HG02678 (cell line): ENCODE measurements at regions not wholly inside any gene's neighbourhood (a gene's known extent, or its start where the extent isn't known, plus 50 kb on each side); places are given as distances from the start of the nearest gene placed in this dataset.

ENCODE experiments used
- ATAC-seq: cut with Tn5 transposase; IDR thresholded peaks from one replicate; pipeline ENCODE4 v1.9.1; 2021; ENCODE audit warnings: mild to moderate bottlenecking, moderate library complexity; ENCODE audit not compliant: unreplicated experiment

DNA sequence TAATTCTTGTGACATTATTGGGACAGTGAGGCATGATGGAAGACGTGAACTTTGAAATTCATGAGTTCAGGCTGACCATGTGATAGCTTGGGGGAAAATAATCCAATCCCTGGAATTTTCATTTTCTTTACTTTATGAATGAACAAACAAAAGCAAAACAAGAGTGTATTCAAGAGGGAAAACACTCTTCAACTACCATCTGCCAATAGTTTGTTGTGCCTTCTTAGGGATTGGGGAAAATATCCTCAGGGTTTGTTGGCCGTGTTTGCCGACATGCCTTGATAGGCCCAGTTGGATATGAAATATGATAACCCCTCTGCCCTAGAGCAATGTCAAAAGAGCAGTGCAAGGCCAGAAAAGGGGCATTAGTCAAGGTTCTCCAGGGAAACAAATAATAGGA is 80.8 kb upstream of the CLNK start:
- no peak for ATAC-seq

DNA sequence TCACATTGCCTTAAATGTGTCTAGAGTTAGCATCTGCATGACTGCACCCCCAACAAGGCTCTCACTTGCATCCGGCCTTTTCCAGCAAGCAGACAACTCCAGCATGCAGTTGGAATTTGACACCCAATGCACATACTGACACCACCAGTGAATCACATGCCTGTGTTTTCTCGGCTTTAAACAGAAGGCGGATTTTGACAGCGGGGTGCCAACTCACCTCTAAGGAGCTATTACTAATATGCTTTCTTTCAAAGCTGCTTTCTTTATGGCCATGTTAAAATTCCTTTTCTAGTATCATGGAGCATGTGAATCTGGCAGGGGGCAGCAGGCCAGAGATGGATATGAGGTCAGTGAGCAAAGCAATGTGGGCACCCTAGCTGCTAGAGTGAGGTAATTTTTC is 78.0 kb upstream of the CLNK start:
- ATAC-seq: no peak

DNA sequence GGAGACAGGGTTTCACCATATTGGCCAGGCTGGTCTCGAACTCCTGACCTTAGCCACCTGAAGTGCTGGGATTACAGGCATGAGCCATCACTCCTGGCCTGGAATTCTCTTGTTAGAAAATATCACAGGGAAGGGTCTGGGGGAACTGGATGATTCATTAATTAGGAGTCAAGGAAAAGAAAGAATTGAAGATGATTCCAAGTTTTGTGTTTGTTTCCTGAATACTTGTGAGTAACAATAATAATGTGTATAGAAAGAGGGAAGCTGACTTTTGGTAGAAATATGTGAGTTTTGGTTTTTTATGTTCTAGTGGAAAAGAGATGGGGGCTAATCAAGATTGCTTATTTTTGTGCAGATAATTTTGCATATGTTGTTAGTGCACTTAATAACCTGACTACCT is 77.3 kb upstream of the CLNK start:
- no peak for ATAC-seq

DNA sequence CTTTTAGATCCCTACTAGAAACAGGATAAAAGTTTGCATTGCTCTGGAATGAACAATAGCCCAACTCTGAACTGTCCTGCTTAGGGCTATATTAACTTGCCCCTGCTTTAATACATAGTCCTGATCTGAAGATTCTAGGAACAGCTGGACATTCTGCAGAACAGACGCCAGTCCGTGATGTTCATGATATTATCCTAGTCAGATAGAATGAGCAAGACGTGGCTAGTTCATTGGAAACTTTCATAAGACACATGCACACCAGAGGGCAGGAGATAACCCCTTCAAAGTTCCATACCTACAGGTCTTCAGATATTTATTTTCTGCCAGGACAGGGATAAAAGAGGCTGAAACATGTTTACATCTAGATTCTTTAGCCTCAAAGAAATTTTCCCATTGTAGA is 75.5 kb upstream of the CLNK start:
- no peak for ATAC-seq

DNA sequence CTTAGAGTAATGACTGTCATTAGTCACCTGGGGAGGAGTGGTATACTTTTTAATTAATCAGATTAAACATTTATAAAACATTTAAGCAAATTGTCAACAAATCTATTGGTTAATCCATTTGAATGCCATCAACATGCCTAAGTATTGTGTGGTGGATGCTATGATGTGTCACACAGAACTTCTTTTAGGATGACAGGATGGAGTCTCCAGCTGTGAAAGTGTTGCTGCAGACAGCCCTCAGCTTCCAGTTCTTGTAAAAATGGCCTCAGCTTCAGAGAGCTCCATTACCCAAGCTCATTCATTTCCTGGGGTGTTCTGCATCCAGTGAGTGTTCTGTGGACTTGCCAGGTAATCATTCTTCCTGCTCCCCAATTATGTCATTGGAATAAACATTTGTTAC is 74.3 kb upstream of the CLNK start:
- ATAC-seq: no peak

DNA sequence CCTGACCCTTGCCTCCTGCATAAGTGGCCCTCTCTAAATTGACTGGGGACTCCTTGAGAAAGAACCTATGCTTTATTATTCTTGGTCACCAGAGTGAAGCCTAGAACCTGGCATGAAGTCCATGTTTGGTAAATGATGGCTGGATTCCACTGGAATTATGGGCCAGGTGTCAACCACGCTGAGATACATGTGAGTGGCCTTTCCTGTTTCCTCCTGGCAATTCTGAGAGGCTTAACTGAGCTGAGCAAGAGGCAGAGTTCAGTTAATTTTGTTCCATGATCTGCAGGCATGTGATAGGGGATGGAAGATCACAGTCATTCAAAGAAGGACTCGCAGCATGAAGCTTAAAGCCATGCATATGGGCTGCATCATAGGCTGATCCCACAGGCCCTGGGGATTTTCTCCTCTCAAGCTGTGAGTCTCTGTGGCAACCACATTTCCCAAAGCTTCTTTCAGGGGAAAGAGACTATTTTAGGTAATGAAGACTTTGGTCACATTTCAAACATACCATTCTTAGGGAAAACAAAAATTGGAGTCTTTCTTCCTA is 69.4 kb upstream of the CLNK start:
- no peak for ATAC-seq

DNA sequence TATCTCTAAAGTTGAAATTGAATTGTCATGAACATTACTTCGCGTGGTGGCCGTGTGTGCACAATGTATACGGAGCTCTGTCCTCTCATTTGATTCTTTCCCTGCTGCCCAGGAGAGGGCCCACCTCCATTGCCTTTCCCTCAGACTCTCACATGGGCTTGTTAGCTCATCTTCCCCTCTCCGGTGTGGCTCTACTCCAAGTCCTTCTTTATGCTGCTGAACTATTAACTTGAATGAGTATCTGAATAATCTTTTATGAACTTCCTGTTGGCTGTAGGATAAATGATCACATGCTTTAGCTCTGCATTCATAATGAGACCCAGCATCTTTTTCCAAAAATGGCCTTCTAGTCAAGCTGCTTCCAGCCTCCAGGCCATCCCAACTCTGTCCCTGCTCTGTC is 68.8 kb upstream of the CLNK start:
- ATAC-seq: no peak

DNA sequence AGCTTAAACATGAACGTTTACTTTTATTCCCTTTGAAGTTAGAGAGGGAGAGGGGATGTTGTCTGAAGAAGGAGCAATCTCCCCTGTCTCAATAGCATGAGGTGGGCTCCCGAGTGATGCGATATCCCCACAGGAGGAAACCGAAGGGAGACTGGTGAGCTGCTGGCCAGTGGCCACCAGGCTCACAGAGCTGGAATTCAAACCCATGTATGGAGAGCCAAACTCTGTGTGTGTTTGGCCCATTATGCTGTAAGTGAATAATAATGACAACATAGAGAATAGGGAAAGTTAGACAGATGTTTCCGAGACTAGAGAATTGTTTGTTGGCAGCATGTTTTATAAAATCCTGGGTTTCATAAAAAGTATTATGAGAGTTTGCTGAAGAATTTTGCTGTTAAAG is 66.1 kb upstream of the CLNK start:
- no peak for ATAC-seq

DNA sequence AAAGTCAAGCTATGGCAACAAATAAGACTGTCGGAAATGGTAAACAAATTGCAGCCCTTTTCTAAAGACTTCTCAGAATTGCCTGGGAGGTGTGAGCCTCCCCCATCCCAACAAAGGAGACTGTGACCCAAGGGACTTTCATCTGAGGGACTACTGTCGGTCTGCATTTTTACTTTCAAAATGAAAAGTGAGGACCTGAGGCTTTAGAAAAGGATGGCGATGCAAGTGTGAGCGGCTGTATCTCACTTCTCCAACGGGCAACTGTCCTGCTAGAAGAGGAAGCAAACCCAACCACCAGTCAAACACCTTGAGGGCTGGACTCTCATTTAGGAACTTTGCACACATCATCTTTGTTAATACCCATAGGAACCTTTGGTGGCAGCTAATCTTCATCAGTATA is 62.6 kb upstream of the CLNK start:
- peak; percentile 45 for ATAC-seq

DNA sequence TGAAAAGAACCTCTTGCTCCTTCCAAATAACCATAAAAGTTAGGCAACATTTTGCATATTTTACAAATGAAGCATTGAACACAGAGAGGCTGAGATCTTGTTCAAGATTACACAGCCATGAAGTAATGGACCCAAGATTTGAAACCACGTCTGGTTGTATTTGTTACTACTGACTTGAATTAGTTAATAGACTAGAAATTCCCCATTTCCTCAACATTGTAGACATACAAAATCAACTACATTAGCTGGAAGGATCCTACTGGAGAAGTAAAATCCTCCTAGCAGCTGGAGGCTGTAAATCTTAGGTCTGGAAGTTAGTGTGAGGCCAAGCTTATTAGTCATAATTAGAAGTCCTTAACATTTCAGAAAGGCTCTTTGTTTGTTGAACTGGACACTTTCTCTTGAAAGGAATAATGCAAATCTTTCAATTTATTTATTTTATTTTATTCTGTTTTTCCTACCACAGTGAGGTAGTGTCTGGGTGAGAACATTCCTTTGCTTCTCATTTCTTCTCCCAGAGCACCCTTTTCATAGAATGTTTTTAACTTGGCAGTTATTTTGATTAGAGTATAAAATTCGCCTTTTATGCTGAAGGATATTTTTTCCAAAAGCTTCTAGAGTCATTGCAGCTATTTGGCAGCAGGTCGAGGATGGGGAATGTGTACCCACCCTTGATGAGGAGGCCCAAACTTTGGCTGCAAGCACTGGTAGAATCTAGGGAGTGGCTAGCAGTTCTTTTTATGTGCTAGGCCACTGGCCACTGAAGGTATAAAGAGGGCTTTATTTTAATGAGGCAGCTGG is 62.0 kb upstream of the CLNK start:
- ATAC-seq: no peak

DNA sequence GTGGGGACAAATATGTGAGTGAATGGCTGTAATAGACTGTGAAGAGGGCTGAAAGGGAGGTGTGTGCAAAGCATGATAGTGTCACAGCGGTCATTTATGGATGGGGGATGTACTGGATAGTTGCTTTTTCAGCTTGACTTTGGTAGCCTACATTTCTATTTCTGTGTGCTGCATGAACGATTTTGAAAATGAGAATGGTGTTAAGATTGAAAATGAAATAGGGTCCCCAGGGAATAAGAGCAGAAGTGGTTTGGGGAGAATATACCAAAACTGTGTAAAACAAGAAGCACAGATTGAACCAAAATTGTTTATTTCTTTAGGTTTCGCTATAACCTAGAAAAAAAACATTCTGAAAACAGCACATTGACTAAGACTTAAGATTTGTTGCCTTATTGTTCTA is 58.8 kb upstream of the CLNK start:
- ATAC-seq: peak; percentile 60

DNA sequence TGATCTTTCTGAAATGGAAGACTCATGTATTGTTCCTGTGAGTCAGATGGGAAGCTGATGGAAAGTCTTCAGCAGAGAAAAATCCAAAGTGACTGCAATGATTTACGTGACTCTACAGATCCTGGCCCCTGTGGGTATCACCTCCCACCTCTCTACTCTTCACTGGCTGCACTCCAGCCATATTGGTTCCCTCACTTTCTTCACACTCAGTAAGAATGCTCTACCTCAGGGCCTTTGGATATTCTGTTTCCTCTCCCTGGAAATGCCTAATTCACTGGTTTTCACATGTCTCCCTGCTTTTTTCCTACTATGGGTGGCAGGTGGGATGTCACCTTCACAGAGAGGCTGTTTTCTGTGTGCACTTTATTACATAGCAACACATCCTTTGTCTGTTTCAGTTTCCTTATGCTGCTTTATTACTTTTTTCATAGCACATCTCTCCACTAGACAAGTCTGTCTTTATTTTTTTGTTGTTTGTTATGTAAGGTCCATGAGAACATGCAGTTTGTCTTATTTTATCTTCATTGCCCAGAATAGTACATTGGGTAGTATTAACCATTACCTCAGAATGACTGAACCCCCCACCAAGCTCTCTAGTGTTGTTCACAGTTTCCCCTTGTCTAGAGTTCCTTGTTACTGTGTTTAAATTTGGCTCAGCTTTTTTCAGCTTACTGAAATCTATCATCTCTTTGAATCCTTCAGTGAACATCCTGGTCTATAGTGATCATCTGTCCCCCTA is 57.6 kb upstream of the CLNK start:
- peak; percentile 31 for ATAC-seq

DNA sequence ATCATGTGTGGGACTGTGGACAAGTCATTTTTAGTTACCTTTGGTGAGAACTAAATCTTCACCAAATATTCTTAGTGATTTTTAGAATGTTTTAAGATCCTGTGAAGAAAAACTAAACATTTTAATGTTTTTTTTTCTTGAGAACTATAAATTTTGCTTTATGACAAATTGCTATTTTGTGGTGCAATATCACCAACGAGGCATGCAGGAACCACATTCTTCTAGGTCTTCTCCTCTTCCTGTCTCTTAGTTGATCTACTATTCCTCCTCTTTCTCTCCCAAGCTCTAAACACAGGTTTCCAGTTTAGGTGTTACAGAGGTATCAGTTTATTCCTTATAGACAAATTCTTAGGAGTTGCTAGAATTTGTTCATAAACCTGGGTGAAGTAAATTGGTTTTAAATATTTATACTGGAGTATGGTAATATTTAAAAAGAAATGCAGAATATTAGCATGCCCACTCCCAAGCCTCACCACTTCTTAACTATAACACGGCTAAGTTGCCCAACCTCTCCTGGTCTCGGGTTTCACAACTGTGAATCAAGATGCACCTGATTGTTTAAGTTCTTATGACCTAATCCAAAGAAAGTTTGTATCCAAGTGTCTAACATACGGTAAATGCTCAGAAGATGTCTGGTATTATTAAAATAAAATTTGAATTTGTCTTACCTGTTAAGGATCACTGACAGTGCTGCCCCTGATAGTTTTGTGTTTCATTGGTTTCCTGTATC is 56.5 kb upstream of the CLNK start:
- no peak for ATAC-seq

DNA sequence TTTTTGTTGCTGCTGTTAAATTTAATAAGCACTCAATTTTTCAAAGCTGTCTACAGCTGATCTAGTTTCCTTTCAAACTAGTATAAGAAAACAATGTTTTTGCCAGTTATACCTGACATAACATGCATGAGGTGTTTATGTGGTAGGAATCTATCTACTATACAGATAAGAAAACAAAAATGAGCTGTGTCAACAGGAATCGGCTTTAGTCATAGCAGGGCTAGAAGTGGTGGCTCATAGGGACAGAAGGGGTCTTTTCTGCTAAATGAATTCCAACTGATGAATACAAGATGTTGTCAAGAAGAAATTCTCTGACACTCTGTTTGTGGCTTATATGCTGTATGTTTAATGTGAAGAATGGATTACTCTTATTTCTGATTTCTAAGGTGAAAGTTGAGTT is 55.7 kb upstream of the CLNK start:
- ATAC-seq: no peak

DNA sequence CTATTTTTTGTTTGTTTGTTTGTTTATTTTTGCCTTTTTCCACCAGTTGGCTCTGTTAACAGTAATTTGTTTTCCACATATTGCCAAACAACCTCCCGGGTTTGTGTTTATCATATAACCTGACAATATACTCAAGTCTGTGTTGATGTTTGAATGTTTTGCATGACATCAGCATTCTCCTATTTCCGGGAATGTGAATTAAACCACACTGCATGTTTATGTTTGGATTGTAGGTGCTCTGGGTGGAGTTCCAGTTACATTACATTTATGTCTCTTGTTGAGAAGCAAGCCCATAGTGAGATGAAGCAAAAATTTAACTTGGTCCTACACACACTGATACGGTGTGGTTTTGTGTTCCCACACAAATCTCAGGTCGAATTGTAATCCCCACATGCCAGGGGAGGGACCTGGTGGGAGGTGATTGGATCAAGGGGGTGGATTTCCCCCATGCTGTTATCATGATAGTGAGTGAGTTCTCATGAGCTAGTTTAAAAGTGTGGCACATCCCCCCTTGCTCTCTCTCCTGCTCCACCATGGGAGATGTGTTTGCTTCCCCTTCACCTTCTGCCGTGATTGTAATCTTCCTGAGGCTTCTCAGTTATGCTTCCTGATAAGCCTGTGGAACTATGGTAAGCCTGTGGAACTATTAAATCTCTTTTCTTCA is 54.4 kb upstream of the CLNK start:
- no peak for ATAC-seq

DNA sequence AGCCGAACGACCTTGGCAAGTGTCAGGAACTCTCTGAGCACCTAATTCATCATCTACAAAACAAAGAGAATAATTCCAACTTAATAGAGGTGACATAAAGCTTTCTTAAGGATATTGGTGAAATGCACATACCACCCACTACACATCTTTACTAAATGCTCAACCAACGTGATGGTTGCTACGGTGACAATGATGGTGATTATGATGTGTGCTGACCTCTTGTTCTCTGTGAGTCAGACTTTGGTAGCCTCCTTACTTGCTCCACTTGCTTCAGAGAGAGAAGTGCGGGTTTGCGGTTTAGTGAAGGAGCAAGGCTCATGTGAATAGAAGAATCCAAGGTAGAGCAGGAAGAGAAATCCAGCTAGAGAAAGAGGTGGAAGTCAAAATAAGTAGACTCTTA is 52.8 kb upstream of the CLNK start:
- ATAC-seq: no peak

DNA sequence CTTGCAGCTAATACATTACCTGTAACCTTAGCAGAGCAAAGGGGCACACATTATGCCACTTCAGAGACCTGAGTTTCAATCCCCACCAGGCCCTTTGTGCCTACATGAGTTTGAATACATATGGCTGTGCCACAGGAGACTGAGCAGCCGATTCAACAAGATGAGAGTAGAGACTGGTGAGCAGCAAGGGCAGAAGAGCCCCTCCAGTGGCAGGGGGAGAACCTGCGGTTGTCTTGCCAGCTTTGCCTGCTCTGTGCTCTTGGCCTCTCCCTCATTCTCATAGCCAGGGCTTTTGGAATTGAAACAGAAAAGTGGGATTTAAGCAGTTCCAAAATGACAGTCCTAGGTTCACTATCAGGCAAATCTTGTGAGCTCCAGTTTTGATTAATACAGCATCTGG is 52.3 kb upstream of the CLNK start:
- no peak for ATAC-seq

DNA sequence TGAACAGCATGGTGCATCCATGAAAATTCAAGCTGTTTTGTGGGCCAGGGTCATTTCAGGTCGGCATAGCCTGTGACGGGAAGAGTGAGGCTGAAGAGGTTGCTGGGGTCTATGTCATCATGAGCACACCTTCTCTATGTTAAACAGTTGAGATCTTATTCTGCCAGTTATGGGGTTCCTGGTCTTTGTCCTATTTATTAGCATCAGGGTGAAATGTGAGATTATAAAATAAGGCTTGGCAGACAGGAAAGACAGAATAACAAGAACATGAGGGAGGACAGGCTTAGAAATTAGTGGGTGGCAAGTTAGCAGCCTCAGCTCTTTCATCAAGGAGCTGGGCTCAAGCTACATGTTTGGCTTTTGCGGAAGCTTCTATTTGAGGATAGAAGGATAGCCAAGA is 51.7 kb upstream of the CLNK start:
- no peak for ATAC-seq

DNA sequence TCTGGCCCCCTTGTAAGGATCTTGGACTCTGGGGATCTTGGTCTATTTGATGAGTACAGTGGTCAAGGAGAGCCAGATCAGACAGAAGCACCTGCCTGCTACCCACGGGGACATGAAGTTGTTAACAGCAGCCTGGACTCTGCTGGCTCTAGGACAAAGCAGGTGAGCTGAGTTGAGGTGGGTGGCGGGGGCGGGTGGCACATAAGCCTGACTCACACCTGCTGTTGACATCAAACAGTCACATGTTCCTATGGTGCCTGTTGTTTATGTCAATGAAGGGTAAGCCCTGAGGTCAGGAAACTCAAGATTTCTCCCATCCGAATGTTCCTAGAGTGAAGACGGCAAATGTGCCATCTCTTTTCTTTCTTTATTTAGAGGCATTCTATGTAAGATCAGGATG is 50.1 kb upstream of the CLNK start:
- ATAC-seq: no peak
